ENCODE measurements at regions not wholly inside any gene's neighbourhood (a gene's known extent, or its start where the extent isn't known, plus 50 kb on each side); places are given as distances from the start of the nearest gene placed in this dataset.

DNA sequence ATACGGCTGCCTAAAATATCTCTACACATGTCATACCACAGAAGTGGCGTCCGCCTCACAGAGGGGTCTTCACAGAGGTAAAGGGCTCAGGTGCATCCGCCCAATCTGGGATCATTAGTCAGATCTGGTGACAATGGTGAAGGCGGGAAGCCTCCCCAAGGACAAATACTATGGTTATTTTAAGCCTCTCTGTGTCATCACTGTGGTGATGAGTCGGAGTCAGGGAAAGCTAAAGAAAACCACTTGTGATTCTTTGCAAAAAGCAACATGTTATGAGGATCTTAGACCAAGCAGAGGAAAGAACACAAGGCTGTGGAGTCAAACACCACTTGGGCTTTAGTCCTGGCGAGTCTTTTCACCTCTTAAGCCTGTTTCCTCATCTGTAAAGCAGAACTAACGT is 190.4 kb downstream of the DRD1 start:
- FAIRE-seq: no peak
- peak; percentile 15 for DNase-seq (ENCODE audit: low read depth)
- Histone ChIP-seq H3K36me3 (ENCODE audit: control insufficient read depth, insufficient read depth, low read length) (no peaks in the 10 kb centered on the region), H3K4me3 (ENCODE audit: low read depth, low read length) (no peak overlapping the region), H3K27me3 (ENCODE audit: control insufficient read depth, insufficient read depth, low read length) (no peaks in the 10 kb centered on the region)
- no peak for TF ChIP-seq CTCF (IDR thresholded peaks at IDR 0.05; ENCODE audit: insufficient read depth, low read length, severe bottlenecking)

GRCh38 chr5:175252234-175252805 is 191.7 kb downstream of the DRD1 start:
- FAIRE-seq: no peak

DNA sequence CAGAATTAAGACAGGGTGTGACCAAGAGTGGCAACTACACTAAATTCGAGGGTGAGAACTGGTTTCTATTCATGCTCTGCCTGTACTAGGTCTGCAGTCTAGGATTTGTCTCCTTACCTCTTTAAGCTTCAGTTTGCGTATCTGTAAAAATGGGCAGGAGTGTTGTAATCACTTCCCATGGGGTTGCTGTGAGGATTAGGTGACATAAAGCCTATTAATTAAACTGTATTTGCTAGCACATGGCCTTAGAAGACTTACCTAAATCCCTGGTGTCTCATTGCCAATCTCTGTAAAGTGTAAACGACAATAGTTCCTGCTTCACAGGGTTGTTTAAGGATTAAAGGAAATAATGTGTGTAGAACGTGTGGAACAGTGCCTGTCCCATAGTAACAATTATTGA is 193.6 kb downstream of the DRD1 start:
- TF ChIP-seq CTCF (IDR thresholded peaks at IDR 0.05; ENCODE audit: insufficient read depth, low read length, severe bottlenecking): no peak
- Histone ChIP-seq H3K27me3 (ENCODE audit: control insufficient read depth, insufficient read depth, low read length) (no peaks in the 10 kb centered on the region), H3K4me3 (ENCODE audit: low read depth, low read length) (no peak overlapping the region), H3K36me3 (ENCODE audit: control insufficient read depth, insufficient read depth, low read length) (no peaks in the 10 kb centered on the region)
- no peak for FAIRE-seq
- no peak for DNase-seq (ENCODE audit: low read depth)

More at GRCh38 chr5:175252234-175252805, 191.7 kb downstream of the DRD1 start:
- DNase-seq (ENCODE audit: low read depth): no peak
- Histone ChIP-seq H3K36me3 (ENCODE audit: control insufficient read depth, insufficient read depth, low read length) (no peaks in the 10 kb centered on the region), H3K4me3 (ENCODE audit: low read depth, low read length) (no peak overlapping the region), H3K27me3 (ENCODE audit: control insufficient read depth, insufficient read depth, low read length) (no peaks in the 10 kb centered on the region)
- no peak for TF ChIP-seq CTCF (IDR thresholded peaks at IDR 0.05; ENCODE audit: insufficient read depth, low read length, severe bottlenecking)

GRCh38 chr5:175248416-175248905 is 195.5 kb downstream of the DRD1 start:
- DNase-seq (ENCODE audit: low read depth) (no peak), FAIRE-seq (no peak)
- Histone ChIP-seq H3K4me3 (ENCODE audit: low read depth, low read length) (no peak overlapping the region), H3K36me3 (ENCODE audit: control insufficient read depth, insufficient read depth, low read length) (no peaks in the 10 kb centered on the region), H3K27me3 (ENCODE audit: control insufficient read depth, insufficient read depth, low read length) (no peaks in the 10 kb centered on the region)
- no peak for TF ChIP-seq CTCF (IDR thresholded peaks at IDR 0.05; ENCODE audit: insufficient read depth, low read length, severe bottlenecking)

- no peak for TF ChIP-seq CTCF (IDR thresholded peaks at IDR 0.05; ENCODE audit: insufficient read depth, low read length, severe bottlenecking)
- no peaks in the 10 kb centered on the region for H3K27me3 ChIP-seq (ENCODE audit: control insufficient read depth, insufficient read depth, low read length)
- FAIRE-seq (no peak), DNase-seq (ENCODE audit: low read depth) (peak; percentile 83)
- H3K4me3 ChIP-seq (ENCODE audit: low read depth, low read length): no peak overlapping the region
- H3K36me3 ChIP-seq (ENCODE audit: control insufficient read depth, insufficient read depth, low read length): no peaks in the 10 kb centered on the region
Observed at GRCh38 chr5:175246889-175247520, 197.0 kb downstream of the DRD1 start.
